ENCODE measurements at regions not wholly inside any gene's neighbourhood (a gene's known extent, or its start where the extent isn't known, plus 50 kb on each side); places are given as distances from the start of the nearest gene placed in this dataset.

DNA sequence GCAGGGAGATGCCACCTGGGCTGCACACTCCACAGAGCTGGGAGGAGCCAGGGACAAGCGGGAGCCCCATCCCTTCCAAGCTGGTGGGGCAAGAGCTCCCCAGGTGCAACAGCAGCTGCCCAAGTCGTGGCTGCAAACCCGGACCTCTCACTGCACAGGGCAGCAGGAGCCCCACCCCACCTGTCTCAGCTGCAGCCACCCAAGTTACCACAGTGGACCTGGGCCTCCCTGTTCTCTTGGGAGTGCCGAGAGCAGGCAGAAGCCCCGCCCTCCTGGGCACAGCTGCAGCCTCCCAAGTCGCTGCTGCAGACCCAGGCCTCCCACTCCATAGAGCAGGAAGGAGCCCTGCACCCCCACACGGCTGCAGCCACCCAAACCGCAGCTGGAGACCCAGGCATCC, 374.1 kb upstream of the ACO1 start:
- Histone ChIP-seq H2BK120ac (ENCODE audit: low read depth, low read length) (no peak overlapping the region), H3K4me3 (ENCODE audit: insufficient read depth, low read depth, low read length) (no peak overlapping the region), H4K8ac (ENCODE audit: low read depth in 2 of 2, low read length in 2 of 2) (no peak overlapping the region), H3K4me1 (ENCODE audit: control insufficient read depth, insufficient read depth, low read length) (no peaks in the 10 kb centered on the region), H4K20me1 (ENCODE audit: insufficient read depth, low read length) (no peaks in the 10 kb centered on the region), H3K36me3 (ENCODE audit: control insufficient read depth, insufficient read depth, low read length) (no peaks in the 10 kb centered on the region), H3K9me1 (ENCODE audit: insufficient read depth, low read length) (no peaks in the 10 kb centered on the region), H2AK5ac (ENCODE audit: low read depth, low read length) (no peak overlapping the region), H2BK15ac (ENCODE audit: low read depth, low read length) (no peak overlapping the region), H3K9ac (ENCODE audit: low read depth, low read length) (no peak overlapping the region), H4K5ac (ENCODE audit: low read depth, low read length) (no peak overlapping the region), H3K27ac (ENCODE audit: insufficient read depth, low read length) (no peak overlapping the region), H3K56ac (ENCODE audit: extremely low read depth, insufficient read depth, low read length) (no peak overlapping the region), H2BK5ac (ENCODE audit: low read depth, low read length, poor library complexity, severe bottlenecking) (no peak overlapping the region), H3K4ac (ENCODE audit: low read depth, low read length) (no peak overlapping the region), H2AK9ac (replicated peaks; ENCODE audit: low read depth, low read length, poor library complexity) (no peak overlapping the region), H3K4me2 (ENCODE audit: low read depth, low read length) (no peak overlapping the region), H3K14ac (replicated peaks; ENCODE audit: low read depth, low read length) (no peak overlapping the region), H2BK20ac (ENCODE audit: low read depth, low read length) (no peak overlapping the region), H3K18ac (ENCODE audit: low read depth, low read length) (no peak overlapping the region), H3K79me1 (ENCODE audit: low read depth in 1 of 2, low read length in 2 of 2) (no peaks in the 10 kb centered on the region), H3K9me3 (ENCODE audit: control insufficient read depth, insufficient read depth, low read length) (peaks cover 11% of the 10 kb centered on the region; the same call in 1 of the 2 replicates), H2AFZ (replicated peaks; ENCODE audit: low read length, poor library complexity) (no peak overlapping the region), H4K91ac (ENCODE audit: insufficient read depth, low read depth, low read length) (no peak overlapping the region), H3K27me3 (ENCODE audit: control insufficient read depth, insufficient read depth, low read length) (no peaks in the 10 kb centered on the region), H3K23ac (ENCODE audit: low read depth, low read length) (no peak overlapping the region)
- WGBS, 2 experiments (ENCODE audit: extremely low coverage in 2 of 2, insufficient read length in 1 of 2), result 39% methylated on average over 3 of the region's 8 CpGs; no CpG with 5 or more reads in 1 of the 2 experiments
- BruUV-seq (replicated peaks), result no TSS peak
- POLR2A ChIA-PET (ENCODE audit: unreplicated experiment), result no interaction called here
- dilution Hi-C loops (cut with HindIII; ENCODE audit: low sequenced_read_pairs, unreplicated experiment), result no loop called here
- CTCF ChIA-PET, result no interaction called here
- in situ Hi-C loops (cut with MboI; ENCODE audit: low sequenced_read_pairs), result no loop called here
- DNase-seq, result no peak
- intact Hi-C loops (cut with micrococcal nuclease), result no loop called here
- TF ChIP-seq ELK1 (IDR thresholded peaks at IDR 0.05; ENCODE audit: borderline replicate concordance, low read depth, low read length), result no peak
- no peak for TF ChIP-seq BHLHE40 (IDR thresholded peaks at IDR 0.05; ENCODE audit: low read depth, low read length)
- no peak for TF ChIP-seq RAD21 (IDR thresholded peaks at IDR 0.05; ENCODE audit: low read length)
- no peak for TF ChIP-seq NFE2L2 (IDR thresholded peaks at IDR 0.05; ENCODE audit: low read depth, low read length)
- TF ChIP-seq RFX5 (IDR thresholded peaks at IDR 0.05; ENCODE audit: low read depth, low read length), result no peak
- TF ChIP-seq, protein P1, sequence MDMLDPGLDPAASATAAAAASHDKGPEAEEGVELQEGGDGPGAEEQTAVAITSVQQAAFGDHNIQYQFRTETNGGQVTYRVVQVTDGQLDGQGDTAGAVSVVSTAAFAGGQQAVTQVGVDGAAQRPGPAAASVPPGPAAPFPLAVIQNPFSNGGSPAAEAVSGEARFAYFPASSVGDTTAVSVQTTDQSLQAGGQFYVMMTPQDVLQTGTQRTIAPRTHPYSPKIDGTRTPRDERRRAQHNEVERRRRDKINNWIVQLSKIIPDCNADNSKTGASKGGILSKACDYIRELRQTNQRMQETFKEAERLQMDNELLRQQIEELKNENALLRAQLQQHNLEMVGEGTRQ (IDR thresholded peaks at IDR 0.05; ENCODE audit: low read depth, low read length), result no peak
- no peak for ATAC-seq (ENCODE audit: low read depth)
